ENCODE measurements at regions not wholly inside any gene's neighbourhood (a gene's known extent, or its start where the extent isn't known, plus 50 kb on each side); places are given as distances from the start of the nearest gene placed in this dataset.

GRCh38 chr17:36756695-36757094, 155.3 kb downstream of the MRM1 start:
- no peak for DNase-seq (ENCODE audit: low read depth)

- no peak for DNase-seq (ENCODE audit: low read depth)
These were observed 159.0 kb downstream of the MRM1 start for GRCh38 chr17:36760425-36760824.

GRCh38 chr17:36761203-36761950, 160.0 kb downstream of the MRM1 start:
- DNase-seq (ENCODE audit: low read depth) = no peak

- no peak for DNase-seq (ENCODE audit: low read depth)
These were observed 164.2 kb downstream of the MRM1 start for GRCh38 chr17:36765436-36766043.

- DNase-seq (ENCODE audit: low read depth) = no peak
These were observed 167.0 kb downstream of the MRM1 start for GRCh38 chr17:36768394-36768793.

- DNase-seq (ENCODE audit: low read depth) = no peak
These were observed 164.2 kb upstream of the LHX1 start for GRCh38 chr17:36773039-36773438.

- DNase-seq (ENCODE audit: low read depth) = no peak
These were observed 160.2 kb upstream of the LHX1 start for GRCh38 chr17:36777118-36777517.

- DNase-seq (ENCODE audit: low read depth) = no peak
These were observed 158.8 kb upstream of the LHX1 start for GRCh38 chr17:36778448-36778847.

GRCh38 chr17:36779550-36779949, 157.7 kb upstream of the LHX1 start:
- no peak for DNase-seq (ENCODE audit: low read depth)

GRCh38 chr17:36784633-36785032, 152.6 kb upstream of the LHX1 start:
- no peak for DNase-seq (ENCODE audit: low read depth)

- DNase-seq (ENCODE audit: low read depth) = no peak
These were observed 150.4 kb upstream of the LHX1 start for GRCh38 chr17:36786867-36787266.

- no peak for DNase-seq (ENCODE audit: low read depth)
These were observed 145.9 kb upstream of the LHX1 start for GRCh38 chr17:36791150-36791941.

GRCh38 chr17:36791942-36792475, 145.3 kb upstream of the LHX1 start:
- DNase-seq (ENCODE audit: low read depth) = no peak

GRCh38 chr17:36792849-36793248, 144.4 kb upstream of the LHX1 start:
- no peak for DNase-seq (ENCODE audit: low read depth)

GRCh38 chr17:36793976-36794375, 143.3 kb upstream of the LHX1 start:
- no peak for DNase-seq (ENCODE audit: low read depth)

GRCh38 chr17:36807496-36808179, 129.6 kb upstream of the LHX1 start:
- no peak for DNase-seq (ENCODE audit: low read depth)

GRCh38 chr17:36808180-36808661, 129.1 kb upstream of the LHX1 start:
- no peak for DNase-seq (ENCODE audit: low read depth)

GRCh38 chr17:36812762-36813161, 124.5 kb upstream of the LHX1 start:
- no peak for DNase-seq (ENCODE audit: low read depth)

- DNase-seq (ENCODE audit: low read depth) = no peak
These were observed 123.9 kb upstream of the LHX1 start for GRCh38 chr17:36813357-36813756.

GRCh38 chr17:36813957-36814563, 123.2 kb upstream of the LHX1 start:
- DNase-seq (ENCODE audit: low read depth) = no peak

GRCh38 chr17:36814958-36815357, 122.3 kb upstream of the LHX1 start:
- no peak for DNase-seq (ENCODE audit: low read depth)

All from activated T-cell treated with anti-CD3 and anti-CD28 coated beads for 48 hours (primary cell).